ENCODE measurements at regions not wholly inside any gene's neighbourhood (a gene's known extent, or its start where the extent isn't known, plus 50 kb on each side); places are given as distances from the start of the nearest gene placed in this dataset.

- no peak overlapping the region for H3K4me3 ChIP-seq (ENCODE audit: low read depth, low read length)
- no peak for TF ChIP-seq CTCF (IDR thresholded peaks at IDR 0.05; ENCODE audit: insufficient read depth, low read depth, low read length)
- DNase-seq (ENCODE audit: low read depth): no peak
These were observed 115.2 kb upstream of the TSPAN5 start for GRCh38 chr4:98773638-98774037.

GRCh38 chr4:98771959-98772632 is 113.7 kb upstream of the TSPAN5 start:
- DNase-seq (ENCODE audit: low read depth): no peak
- TF ChIP-seq CTCF (IDR thresholded peaks at IDR 0.05; ENCODE audit: insufficient read depth, low read depth, low read length): no peak
- H3K4me3 ChIP-seq (ENCODE audit: low read depth, low read length): no peak overlapping the region

GRCh38 chr4:98765771-98766170 is 107.4 kb upstream of the TSPAN5 start:
- DNase-seq (ENCODE audit: low read depth): no peak
- no peak for TF ChIP-seq CTCF (IDR thresholded peaks at IDR 0.05; ENCODE audit: insufficient read depth, low read depth, low read length)
- no peak overlapping the region for H3K4me3 ChIP-seq (ENCODE audit: low read depth, low read length)

- no peak overlapping the region for H3K4me3 ChIP-seq (ENCODE audit: low read depth, low read length)
- DNase-seq (ENCODE audit: low read depth): no peak
- TF ChIP-seq CTCF (IDR thresholded peaks at IDR 0.05; ENCODE audit: insufficient read depth, low read depth, low read length): no peak
These were observed 99.8 kb upstream of the TSPAN5 start for GRCh38 chr4:98758182-98758581.

- H3K4me3 ChIP-seq (ENCODE audit: low read depth, low read length): no peak overlapping the region
- no peak for TF ChIP-seq CTCF (IDR thresholded peaks at IDR 0.05; ENCODE audit: insufficient read depth, low read depth, low read length)
- DNase-seq (ENCODE audit: low read depth): no peak
These were observed 96.3 kb upstream of the TSPAN5 start for GRCh38 chr4:98754736-98755135.

GRCh38 chr4:98749206-98749605 is 90.8 kb upstream of the TSPAN5 start:
- DNase-seq (ENCODE audit: low read depth): no peak
- no peak overlapping the region for H3K4me3 ChIP-seq (ENCODE audit: low read depth, low read length)
- TF ChIP-seq CTCF (IDR thresholded peaks at IDR 0.05; ENCODE audit: insufficient read depth, low read depth, low read length): no peak

- no peak for DNase-seq (ENCODE audit: low read depth)
- no peak for TF ChIP-seq CTCF (IDR thresholded peaks at IDR 0.05; ENCODE audit: insufficient read depth, low read depth, low read length)
- no peak overlapping the region for H3K4me3 ChIP-seq (ENCODE audit: low read depth, low read length)
These were observed 90.2 kb upstream of the TSPAN5 start for GRCh38 chr4:98748609-98749008.

All from fibroblast of villous mesenchyme (primary cell).